CD4-positive, alpha-beta T cell (primary cell): ENCODE measurements at regions not wholly inside any gene's neighbourhood (a gene's known extent, or its start where the extent isn't known, plus 50 kb on each side); places are given as distances from the start of the nearest gene placed in this dataset.

Source experiments
- ATAC-seq: fragments of 200-7000 bp; cut with Tn5 transposase; one replicate; pipeline ENCODE4 v1.10.0; 2022; ENCODE audit warnings: mild to moderate bottlenecking; ENCODE audit not compliant: poor library complexity
- CTCF ChIA-PET: fragments of 350-600 bp; sonication (Branson Sonifier 250); formaldehyde crosslinking; loops from one replicate; lab custom pipeline; 2021; ENCODE audit warnings: antibody characterized with exemption, inconsistent platforms; lab: Charles Lee
- POLR2A ChIA-PET: fragments of 350-600 bp; sonication (Branson Sonifier 250); formaldehyde crosslinking; loops from one replicate; lab custom pipeline; 2021; ENCODE audit warnings: antibody characterized with exemption, inconsistent platforms; lab: Charles Lee
- DNase-seq, 14 experiments: peaks; one replicate each; pipeline ENCODE4 v3.0.0-alpha.2; 2013 to 2020; ENCODE audit warnings: mixed read lengths in 2 of 14
- H3K27ac ChIP-seq, 2 donors: one replicate each; pipeline versions ENCODE4 v1.5.1 to v1.7.0; 2013; ENCODE audit warnings: low read length in 2 of 2, low read depth in 1 of 2, mild to moderate bottlenecking in 1 of 2
- H3K27me3 ChIP-seq, 2 experiments: 1 replicate in 1 of 2; 2 replicates in 1 of 2; pipeline versions ENCODE4 v1.6.1 to v1.7.0; 2013; ENCODE audit warnings: low read length in 2 of 2, control low read depth in 1 of 2, mild to moderate bottlenecking in 1 of 2, moderate library complexity in 1 of 2; ENCODE audit not compliant: insufficient read depth in 2 of 2, control insufficient read depth in 1 of 2
- H3K36me3 ChIP-seq: one replicate; pipeline ENCODE4 v1.6.1; 2013; ENCODE audit warnings: low read length, control low read depth; ENCODE audit not compliant: insufficient read depth
- H3K4me1 ChIP-seq: one replicate; pipeline ENCODE4 v1.6.1; 2013; ENCODE audit warnings: low read length, control low read depth; ENCODE audit not compliant: insufficient read depth
- H3K4me3 ChIP-seq: one replicate; pipeline ENCODE4 v1.5.1; 2013; ENCODE audit warnings: mild to moderate bottlenecking, low read length, moderate library complexity
- H3K9me3 ChIP-seq, 2 experiments: 1 replicate in 1 of 2; 2 replicates in 1 of 2; pipeline versions ENCODE4 v1.6.1 to v1.7.0; 2013; ENCODE audit warnings: low read length in 2 of 2, mild to moderate bottlenecking in 2 of 2, control low read depth in 1 of 2, moderate library complexity in 1 of 2; ENCODE audit not compliant: control insufficient read depth in 1 of 2, insufficient read depth in 1 of 2
- H3K27ac Mint-ChIP-seq: one replicate; pipeline ENCODE4 v1.8.0; 2020; ENCODE audit warnings: mixed read lengths
- H3K27me3 Mint-ChIP-seq: one replicate; pipeline ENCODE4 v1.8.0; 2021; ENCODE audit warnings: mixed read lengths
- H3K36me3 Mint-ChIP-seq: one replicate; pipeline ENCODE4 v1.8.0; 2021; ENCODE audit warnings: low read depth, mixed read lengths
- H3K4me1 Mint-ChIP-seq: one replicate; pipeline ENCODE4 v1.8.0; 2021; ENCODE audit warnings: low read depth, mixed read lengths
- H3K4me3 Mint-ChIP-seq: one replicate; pipeline ENCODE4 v1.8.0; 2020; ENCODE audit warnings: mild to moderate bottlenecking, mixed read lengths
- H3K9me3 Mint-ChIP-seq: one replicate; pipeline ENCODE4 v1.8.0; 2020; ENCODE audit warnings: mixed read lengths
- CTCF ChIP-seq: fragments of 200-600 bp; IDR thresholded peaks from one replicate; pipeline ENCODE4 v1.8.0; 2022; ENCODE audit warnings: antibody characterized with exemption, mild to moderate bottlenecking
- intact Hi-C, 2 experiments: fragments of 100-400 bp; cut with DNase I in 1 of 2; cut with micrococcal nuclease in 1 of 2; formaldehyde crosslinking; loops; one replicate each; pipeline versions ENCODE4 v1.15.1 to v1.9.0; 2023 to 2025; cut with DNase I, micrococcal nuclease

- no peaks in the 10 kb centered on the region for H3K27me3 ChIP-seq
- H3K4me1 ChIP-seq: no peaks in the 10 kb centered on the region
- POLR2A ChIA-PET: no interaction called here
- DNase-seq (no peak), ATAC-seq (no peak)
- Mint-ChIP-seq H3K27me3 (no peaks in the 10 kb centered on the region), H3K27ac (no peak overlapping the region), H3K9me3 (peaks cover 8% of the 10 kb centered on the region), H3K4me3 (no peak overlapping the region), H3K4me1 (no peaks in the 10 kb centered on the region), H3K36me3 (no peaks in the 10 kb centered on the region)
- H3K27ac ChIP-seq: no peak overlapping the region
- H3K36me3 ChIP-seq: no peaks in the 10 kb centered on the region
- intact Hi-C loops: no loop called here
- CTCF ChIA-PET: no interaction called here
- no peaks in the 10 kb centered on the region for H3K9me3 ChIP-seq
- H3K4me3 ChIP-seq: no peak overlapping the region
- TF ChIP-seq CTCF: no peak
Observed at GRCh38 chr6:94251878-94252277, 832.5 kb upstream of the EPHA7 start.

- ATAC-seq: no peak
- POLR2A ChIA-PET: no interaction called here
- H3K27ac ChIP-seq: no peak overlapping the region
- H3K4me1 ChIP-seq: no peaks in the 10 kb centered on the region
- no peaks in the 10 kb centered on the region for H3K27me3 ChIP-seq
- H3K9me3 ChIP-seq: no peaks in the 10 kb centered on the region
- H3K4me3 ChIP-seq: no peak overlapping the region
- CTCF ChIA-PET: no interaction called here
- H3K9me3 Mint-ChIP-seq: peaks cover 12% of the 10 kb centered on the region
- intact Hi-C loops: no loop called here
- H3K4me3 Mint-ChIP-seq: no peak overlapping the region
- H3K36me3 ChIP-seq: no peaks in the 10 kb centered on the region
- no peak overlapping the region for H3K27ac Mint-ChIP-seq
- H3K36me3 Mint-ChIP-seq: no peaks in the 10 kb centered on the region
- no peaks in the 10 kb centered on the region for H3K27me3 Mint-ChIP-seq
- no peak for TF ChIP-seq CTCF
- DNase-seq: no peak
- no peaks in the 10 kb centered on the region for H3K4me1 Mint-ChIP-seq
Observed at GRCh38 chr6:94245395-94245794, 826.0 kb upstream of the EPHA7 start.

- H3K36me3 Mint-ChIP-seq: no peaks in the 10 kb centered on the region
- ATAC-seq: no peak
- no peak overlapping the region for H3K27ac Mint-ChIP-seq
- Histone ChIP-seq H3K4me3 (no peak overlapping the region), H3K27ac (no peak overlapping the region), H3K4me1 (no peaks in the 10 kb centered on the region), H3K36me3 (no peaks in the 10 kb centered on the region), H3K9me3 (peaks cover 0 to 7% of the 10 kb centered on the region in 2 experiments), H3K27me3 (no peaks in the 10 kb centered on the region)
- ChIA-PET POLR2A (no interaction called here), CTCF (no interaction called here)
- H3K4me1 Mint-ChIP-seq: no peaks in the 10 kb centered on the region
- peaks cover 10% of the 10 kb centered on the region for H3K9me3 Mint-ChIP-seq
- no peak for TF ChIP-seq CTCF
- no peaks in the 10 kb centered on the region for H3K27me3 Mint-ChIP-seq
- intact Hi-C loops: no loop called here
- no peak overlapping the region for H3K4me3 Mint-ChIP-seq
- no peak for DNase-seq
Observed at GRCh38 chr6:94238868-94239267, 819.5 kb upstream of the EPHA7 start.
